ENCODE measurements at regions not wholly inside any gene's neighbourhood (a gene's known extent, or its start where the extent isn't known, plus 50 kb on each side); places are given as distances from the start of the nearest gene placed in this dataset.

GRCh38 chrX:69289046-69289792 is 124.0 kb upstream of the PJA1 start:
- TF ChIP-seq POLR2AphosphoS5 (IDR thresholded peaks at IDR 0.05) = no peak
- no peak for TF ChIP-seq CTCF (IDR thresholded peaks at IDR 0.05)
- TF ChIP-seq EP300 (IDR thresholded peaks at IDR 0.05) = no peak

Measured in upper lobe of left lung (tissue), 4 donors.